ENCODE measurements at regions not wholly inside any gene's neighbourhood (a gene's known extent, or its start where the extent isn't known, plus 50 kb on each side); places are given as distances from the start of the nearest gene placed in this dataset.

- CTCF ChIA-PET: interaction anchor here (1.4 to 2.0 kb wide), 3 partner anchors 14 to 60 kb away, joined by 4 to 8 read pairs (median 6); partner anchors contain the start of gene IER5L
- POLR2A ChIA-PET: interaction anchor here (0.6 to 1.3 kb wide), 2 partner anchors 8 to 225 kb away, joined by 4 read pairs; no protein-coding TSS in a partner anchor
Observed at GRCh38 chr9:129235041-129235930, 57.2 kb upstream of the IER5L start.

GRCh38 chr9:129234491-129234890 lies 56.4 kb upstream of the IER5L start:
- ChIA-PET CTCF (interaction anchor here (1.8 kb wide), 1 partner anchor 59 kb away, joined by 8 read pairs; no protein-coding TSS in a partner anchor), POLR2A (no interaction called here)

DNA sequence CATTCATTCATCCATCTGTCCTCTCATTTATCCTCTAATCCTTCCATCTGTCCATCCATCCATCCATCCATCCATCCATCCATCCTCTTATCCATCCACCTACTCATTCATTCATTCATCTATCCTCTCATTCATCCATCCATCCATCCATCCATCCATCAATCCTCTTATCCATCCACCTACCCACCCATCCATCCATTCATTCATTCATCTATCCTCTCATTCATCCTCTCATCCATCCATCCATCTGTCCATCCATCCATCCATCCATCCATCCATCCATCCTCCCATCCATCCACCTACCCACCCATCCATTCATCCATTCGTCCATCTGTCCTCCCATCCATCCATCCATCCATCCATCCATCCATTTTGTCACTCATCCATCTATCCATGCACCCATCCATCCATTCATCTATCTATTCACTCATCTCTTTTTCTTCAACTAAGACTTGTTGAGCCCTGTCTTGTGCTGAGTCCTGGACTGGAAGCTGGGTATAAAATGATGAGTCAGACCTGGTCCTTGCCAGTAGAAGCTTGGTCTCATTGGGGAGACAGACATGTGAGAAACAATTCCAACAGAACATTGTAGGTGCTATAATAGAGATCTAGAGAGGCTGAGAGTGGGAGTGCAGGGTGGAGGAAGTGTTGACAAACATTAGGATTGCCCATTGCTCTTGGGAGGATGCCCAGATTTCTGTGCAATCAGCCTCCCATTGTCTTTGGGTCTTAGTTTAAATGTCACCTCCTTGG lies 55.0 kb upstream of the IER5L start:
- ChIA-PET CTCF (no interaction called here), POLR2A (no interaction called here)

- CTCF ChIA-PET: no interaction called here
- POLR2A ChIA-PET: no interaction called here
Observed at GRCh38 chr9:129231759-129232158, 53.7 kb upstream of the IER5L start.

DNA sequence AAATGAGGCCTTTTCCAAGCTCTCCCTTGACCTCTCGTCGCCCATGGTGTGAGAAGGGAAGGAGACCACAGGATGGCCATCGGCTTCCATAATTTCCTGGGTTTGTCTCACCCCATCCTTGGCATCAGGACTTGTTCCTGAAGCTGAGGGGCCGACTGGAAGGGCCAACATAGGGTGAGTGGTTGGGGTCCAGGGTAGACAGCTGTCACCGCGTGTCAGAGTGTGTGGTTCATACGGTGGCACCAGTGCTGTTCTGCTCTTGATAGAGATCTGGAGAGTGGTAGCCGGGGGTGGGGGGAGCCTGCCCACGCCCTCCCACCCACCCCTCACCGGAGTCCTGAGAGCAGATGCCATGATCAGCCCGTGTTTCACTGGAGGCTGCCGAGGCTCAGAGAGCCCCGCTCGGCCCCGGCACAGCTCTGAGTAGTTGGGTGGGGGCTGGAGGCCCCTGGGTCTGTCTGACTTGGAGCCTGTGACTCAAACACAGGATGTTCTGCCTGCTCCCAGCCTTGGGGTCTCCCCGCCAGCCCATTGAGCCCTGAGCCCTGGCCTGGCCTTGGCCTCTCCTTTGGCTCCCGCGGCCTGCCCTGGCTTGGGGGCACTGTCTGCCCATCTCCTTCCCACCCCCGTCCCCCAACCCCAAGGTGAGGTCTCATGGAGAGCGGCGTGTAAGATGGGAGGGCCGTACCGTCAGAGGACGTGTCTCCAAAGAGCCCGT lies 53.1 kb upstream of the IER5L start:
- ChIA-PET POLR2A (no interaction called here), CTCF (no interaction called here)

- ChIA-PET POLR2A (no interaction called here), CTCF (no interaction called here)
Observed at GRCh38 chr9:129230302-129230701, 52.2 kb upstream of the IER5L start.

Measured in activated CD8-positive, alpha-beta memory T cell treated with anti-CD3 and anti-CD28 coated beads for 36 hours (primary cell).